Fibroblast of the conjunctiva (primary cell): ENCODE measurements at regions not wholly inside any gene's neighbourhood (a gene's known extent, or its start where the extent isn't known, plus 50 kb on each side); places are given as distances from the start of the nearest gene placed in this dataset.

Source experiments
- DNase-seq: peaks from one replicate; pipeline ENCODE4 v3.0.0-alpha.2; 2010; ENCODE audit warnings: low read depth

DNA sequence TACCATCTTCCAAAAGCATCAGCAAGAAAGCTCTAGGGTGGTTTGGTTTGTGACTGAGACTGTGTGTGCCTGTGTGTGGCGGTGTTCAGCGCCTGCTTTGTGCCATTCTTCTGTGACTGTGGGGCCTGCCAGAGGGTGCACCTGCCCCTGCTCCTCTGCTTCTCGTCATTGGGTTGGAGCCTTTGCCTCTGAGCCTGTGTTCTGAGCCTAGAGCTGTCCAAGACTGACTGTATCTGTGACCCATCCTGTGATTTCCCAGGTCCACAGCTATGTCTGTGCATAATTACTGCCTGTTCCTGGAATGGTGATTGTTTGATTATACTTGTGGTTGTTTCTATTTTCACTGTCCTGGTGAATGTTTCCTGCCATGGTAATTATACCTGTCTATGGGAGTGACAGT lies 57.1 kb upstream of the KLHL29 start:
- DNase-seq, result no peak

DNA sequence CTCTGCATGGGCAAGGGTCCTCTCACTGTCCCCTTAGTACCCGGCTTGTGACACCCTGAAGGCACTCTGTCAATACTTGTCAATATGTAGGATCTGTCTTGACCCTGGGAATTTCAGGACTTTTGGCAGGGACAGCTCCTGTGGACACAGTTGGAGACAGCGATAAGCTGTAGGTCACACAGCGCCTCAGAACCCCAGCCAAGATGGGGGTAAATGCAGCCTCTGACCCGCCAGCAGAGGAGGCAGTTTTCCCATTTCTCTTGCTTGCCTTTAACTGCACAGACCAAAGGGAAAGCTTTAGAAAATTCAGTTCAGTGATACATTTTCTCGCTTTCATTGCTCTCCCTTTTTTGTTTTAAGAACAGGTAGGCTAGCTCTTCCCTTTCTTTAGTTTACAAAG lies 54.8 kb upstream of the KLHL29 start:
- DNase-seq, result no peak
